Stomach (tissue), 4 donors: ENCODE measurements at regions not wholly inside any gene's neighbourhood (a gene's known extent, or its start where the extent isn't known, plus 50 kb on each side); places are given as distances from the start of the nearest gene placed in this dataset.

Experiments used
- EP300 ChIP-seq: sonication (generic); formaldehyde crosslinking; IDR thresholded peaks from one replicate; pipeline ENCODE4 v1.6.1; 2017; ENCODE audit warnings: antibody characterized with exemption
- POLR2A ChIP-seq, 4 donors: fragments of 450-650 bp; IDR thresholded peaks; one replicate each; pipeline ENCODE4 v1.6.1; 2016; ENCODE audit warnings: antibody characterized with exemption in 4 of 4, control low read depth in 2 of 4, mild to moderate bottlenecking in 1 of 4, moderate library complexity in 1 of 4
- POLR2AphosphoS5 ChIP-seq, 3 donors: sonication (generic); formaldehyde crosslinking; IDR thresholded peaks; one replicate each; pipeline ENCODE4 v1.6.1; 2016; ENCODE audit warnings: antibody characterized with exemption in 3 of 3
- TF ChIP-seq, protein P1 (sequence below), 7 experiments: fragments of 450-650 bp in 4 of 7; fragments of 200-600 bp in 3 of 7; sonication (generic) in 3 of 7; IDR thresholded peaks; one replicate each; pipeline ENCODE4 v1.5.1; 2016 to 2019; ENCODE audit warnings: antibody characterized with exemption in 7 of 7, control low read depth in 2 of 7, mild to moderate bottlenecking in 1 of 7

DNA sequence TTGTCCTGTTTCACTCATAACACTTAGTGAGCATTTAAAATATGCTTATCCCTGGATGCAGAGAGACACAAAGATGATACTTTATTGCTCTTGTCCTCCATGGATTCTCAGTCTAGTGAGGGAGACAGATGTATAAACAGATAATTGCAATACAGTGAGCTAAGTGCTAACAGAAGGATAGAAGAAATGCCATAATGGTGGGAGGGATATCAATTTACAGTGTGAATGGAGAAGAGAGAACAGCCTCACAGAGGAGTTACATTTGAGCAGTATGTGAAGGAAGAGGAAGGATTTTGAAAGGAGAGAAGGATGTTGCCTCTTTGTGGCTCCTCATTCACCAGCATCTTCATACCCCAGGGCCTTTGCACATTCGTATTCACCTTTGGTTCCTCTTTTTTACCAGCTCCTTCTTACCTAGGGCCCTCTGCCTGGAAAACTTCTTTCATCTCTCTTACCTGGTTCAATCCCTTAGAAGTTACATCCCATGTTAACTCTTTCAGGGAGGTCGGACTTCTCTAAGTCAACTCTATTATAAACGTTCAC is 341.7 kb downstream of the PRL start:
- TF ChIP-seq POLR2AphosphoS5 (IDR thresholded peaks at IDR 0.05) = no peak
- TF ChIP-seq, protein P1, sequence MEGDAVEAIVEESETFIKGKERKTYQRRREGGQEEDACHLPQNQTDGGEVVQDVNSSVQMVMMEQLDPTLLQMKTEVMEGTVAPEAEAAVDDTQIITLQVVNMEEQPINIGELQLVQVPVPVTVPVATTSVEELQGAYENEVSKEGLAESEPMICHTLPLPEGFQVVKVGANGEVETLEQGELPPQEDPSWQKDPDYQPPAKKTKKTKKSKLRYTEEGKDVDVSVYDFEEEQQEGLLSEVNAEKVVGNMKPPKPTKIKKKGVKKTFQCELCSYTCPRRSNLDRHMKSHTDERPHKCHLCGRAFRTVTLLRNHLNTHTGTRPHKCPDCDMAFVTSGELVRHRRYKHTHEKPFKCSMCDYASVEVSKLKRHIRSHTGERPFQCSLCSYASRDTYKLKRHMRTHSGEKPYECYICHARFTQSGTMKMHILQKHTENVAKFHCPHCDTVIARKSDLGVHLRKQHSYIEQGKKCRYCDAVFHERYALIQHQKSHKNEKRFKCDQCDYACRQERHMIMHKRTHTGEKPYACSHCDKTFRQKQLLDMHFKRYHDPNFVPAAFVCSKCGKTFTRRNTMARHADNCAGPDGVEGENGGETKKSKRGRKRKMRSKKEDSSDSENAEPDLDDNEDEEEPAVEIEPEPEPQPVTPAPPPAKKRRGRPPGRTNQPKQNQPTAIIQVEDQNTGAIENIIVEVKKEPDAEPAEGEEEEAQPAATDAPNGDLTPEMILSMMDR (IDR thresholded peaks at IDR 0.05) = no peak
- no peak for TF ChIP-seq POLR2A (IDR thresholded peaks at IDR 0.05)
- TF ChIP-seq EP300 = no peak
